HG03558 (cell line): ENCODE measurements at regions not wholly inside any gene's neighbourhood (a gene's known extent, or its start where the extent isn't known, plus 50 kb on each side); places are given as distances from the start of the nearest gene placed in this dataset.
"Not testable (repeated sequence)": the region's sequence is repeated elsewhere in the genome, so short reads cannot be mapped to it uniquely, and the experiment has no call there.

Source experiments
- ATAC-seq: cut with Tn5 transposase; IDR thresholded peaks from one replicate; pipeline ENCODE4 v1.9.1; 2021; ENCODE audit warnings: moderate number of reproducible peaks; ENCODE audit not compliant: unreplicated experiment; ENCODE audit errors: extremely low read depth

DNA sequence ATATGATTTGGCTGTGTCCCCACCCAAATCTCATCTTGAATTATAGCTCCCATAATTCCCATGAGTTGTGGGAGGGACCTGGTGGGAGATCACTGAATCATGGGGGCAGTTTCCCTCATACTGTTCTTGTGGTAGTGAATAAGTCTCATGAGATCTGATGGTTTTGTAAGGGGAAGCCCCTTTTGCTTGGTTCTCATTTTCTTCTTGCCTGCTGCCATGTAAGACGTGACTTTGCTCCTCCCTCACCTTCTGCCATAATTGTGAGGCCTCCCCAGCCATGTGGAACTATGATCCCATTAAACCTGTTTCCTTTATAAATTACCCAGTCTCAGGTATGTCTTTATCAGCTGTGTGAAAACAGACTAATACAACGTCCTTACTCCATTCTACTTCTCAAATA is 108.5 kb upstream of the SCAF8 start:
- ATAC-seq = not testable (repeated sequence)

DNA sequence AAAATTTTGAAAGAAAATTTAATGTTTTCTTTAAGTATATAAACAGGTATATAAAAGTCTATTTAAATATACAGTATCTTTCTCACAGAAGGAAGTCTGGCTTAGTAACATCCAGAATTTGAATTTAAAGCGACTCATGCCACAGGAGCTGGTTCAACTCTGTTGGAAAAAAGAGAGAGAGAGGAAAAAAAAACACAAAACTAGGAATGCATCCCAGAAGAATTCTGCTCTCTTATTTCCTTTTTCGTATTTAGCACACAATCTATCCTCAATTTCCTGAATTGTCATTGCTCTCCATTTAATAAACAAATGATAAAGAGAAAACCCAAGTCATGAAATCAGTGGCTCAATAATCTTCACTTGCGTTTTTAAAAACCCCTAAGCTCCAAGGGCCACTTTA is 107.5 kb upstream of the SCAF8 start:
- no peak for ATAC-seq

DNA sequence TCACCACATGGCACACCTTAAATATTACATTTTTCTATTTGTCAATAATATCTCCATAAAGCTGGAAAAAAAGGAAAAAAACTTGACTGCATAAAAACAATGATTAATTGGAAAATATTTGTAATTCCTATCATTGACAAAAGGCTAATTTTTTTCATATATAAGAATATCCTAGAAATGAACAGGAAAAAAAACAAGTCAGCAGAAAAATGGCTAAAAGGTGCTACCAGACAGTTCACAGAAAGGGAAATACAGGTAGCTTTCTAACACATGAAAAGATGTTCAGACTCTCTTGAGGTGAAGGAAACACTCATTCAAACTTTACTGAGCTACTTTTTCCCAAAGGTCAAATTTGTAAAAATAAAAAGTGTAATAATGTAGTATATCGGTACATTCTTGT is 104.1 kb upstream of the SCAF8 start:
- ATAC-seq = no peak

DNA sequence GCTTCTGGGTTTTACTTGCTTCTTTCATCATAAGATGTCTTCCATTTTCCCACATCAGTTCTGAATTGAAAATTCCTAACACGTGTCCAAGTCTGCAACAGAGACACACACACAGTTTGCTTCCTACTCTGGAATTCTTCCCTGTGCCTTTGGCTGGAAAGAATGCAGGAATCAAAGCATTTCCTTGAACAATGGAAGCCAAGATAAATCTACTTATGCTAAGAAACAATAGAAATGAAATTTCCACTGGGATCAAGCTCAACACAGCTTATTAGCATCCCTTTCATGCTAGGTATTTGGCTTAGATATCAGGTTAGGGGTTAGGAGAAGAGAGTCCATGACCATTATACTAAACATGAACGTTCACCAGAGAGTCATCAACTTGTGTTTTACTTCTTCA is 101.1 kb upstream of the SCAF8 start:
- ATAC-seq = no peak

DNA sequence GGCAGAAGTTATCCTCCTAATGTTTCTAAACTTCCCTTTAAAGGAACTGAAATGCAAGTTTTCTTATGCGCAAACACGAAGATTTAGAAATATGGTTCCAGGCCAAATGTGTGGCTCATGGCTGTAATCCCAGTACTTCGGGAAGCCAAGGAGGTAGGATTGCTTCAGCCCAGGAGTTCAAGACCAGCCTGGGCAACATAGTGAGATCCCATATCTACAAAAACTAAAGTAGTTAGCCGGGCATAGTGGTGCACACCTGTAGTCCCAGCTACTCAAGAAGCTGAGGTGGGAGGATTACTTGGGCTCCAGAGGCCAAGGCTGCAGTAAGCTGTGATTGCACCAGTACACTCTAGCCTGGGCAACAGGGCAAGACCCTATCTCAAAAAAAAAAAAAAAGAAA is 95.8 kb upstream of the SCAF8 start:
- no peak for ATAC-seq

DNA sequence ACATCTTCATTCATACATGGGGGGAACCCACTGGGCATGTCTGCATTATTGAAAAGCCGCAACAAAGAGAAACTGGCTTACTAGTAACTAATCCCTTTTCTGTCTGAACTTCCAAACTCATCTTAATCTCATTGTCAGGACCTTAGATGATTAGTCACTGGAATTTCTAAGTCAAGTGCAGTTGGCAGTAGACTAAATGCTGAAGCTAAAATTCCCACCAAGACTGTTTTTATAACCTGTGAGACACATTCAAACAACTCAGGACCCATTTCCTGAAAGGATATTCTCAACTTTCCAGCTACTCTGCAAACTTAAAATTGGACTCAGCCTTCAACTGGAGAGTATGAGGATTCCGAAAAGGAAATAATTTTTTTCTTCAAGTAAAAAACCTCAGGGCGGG is 94.8 kb upstream of the SCAF8 start:
- no peak for ATAC-seq

DNA sequence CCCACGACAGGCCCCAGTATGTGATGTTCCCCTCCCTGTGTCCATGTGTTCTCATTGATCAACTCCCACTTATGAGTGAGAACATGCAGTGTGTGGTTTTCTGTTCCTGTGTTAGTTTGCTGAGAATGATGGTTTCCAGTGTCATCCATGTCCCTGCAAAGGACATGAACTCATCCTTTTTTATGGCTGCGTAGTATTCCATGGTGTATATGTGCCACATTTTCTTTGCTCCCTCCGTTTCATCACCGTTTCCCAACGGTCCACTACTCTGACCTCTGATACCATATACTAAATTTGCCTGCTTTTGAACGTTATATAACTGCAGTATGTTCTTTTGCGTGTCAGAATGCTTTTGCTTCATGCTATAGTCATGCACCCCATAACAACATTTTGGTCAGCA is 94.0 kb upstream of the SCAF8 start:
- ATAC-seq = not testable (repeated sequence)

DNA sequence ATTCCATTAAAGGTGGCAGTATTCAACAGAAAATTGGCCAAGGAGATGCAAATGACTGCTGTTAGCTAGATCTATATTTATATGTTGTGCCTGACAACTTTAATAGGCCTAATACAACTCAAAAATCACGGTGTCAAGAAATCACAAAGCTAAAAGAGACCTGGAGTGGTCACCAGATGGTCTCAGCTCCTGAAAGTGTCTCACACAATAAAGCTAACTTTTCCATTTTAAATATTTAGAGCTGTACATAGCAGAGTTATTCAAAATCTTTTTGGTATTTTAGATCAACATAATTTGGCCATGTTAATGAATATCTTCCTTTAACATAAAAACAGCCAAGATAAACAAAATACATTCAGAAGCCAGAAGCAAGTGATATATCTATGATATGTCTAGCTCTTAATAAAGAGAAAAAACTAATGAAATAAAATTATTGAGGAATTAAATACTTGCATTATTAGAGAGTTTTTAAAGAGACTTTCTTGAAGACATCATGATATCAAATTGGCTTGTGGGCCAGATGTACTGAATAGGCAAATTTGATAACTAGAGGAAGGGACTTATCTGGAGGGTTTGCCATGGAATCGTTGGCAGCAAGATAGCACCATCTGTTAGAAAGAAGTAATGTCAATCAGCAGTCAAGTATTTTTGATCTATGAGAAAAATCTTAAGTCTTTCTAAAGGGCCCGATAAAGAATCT is 84.9 kb upstream of the SCAF8 start:
- ATAC-seq = no peak

DNA sequence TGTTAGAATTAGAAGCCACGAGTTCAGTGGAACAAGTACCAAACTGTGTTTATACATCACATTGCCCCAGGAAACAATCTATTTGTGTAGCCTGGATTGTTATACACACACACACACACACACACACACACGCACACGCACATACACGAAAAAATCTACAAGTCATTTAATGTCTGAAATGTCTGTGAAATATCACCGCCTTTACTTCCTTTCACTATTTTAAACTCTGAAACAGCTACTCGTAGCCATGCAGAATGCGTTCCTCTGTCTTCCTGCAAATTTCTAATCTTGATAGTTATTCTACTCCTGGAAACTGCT is 84.4 kb upstream of the SCAF8 start:
- ATAC-seq = no peak

DNA sequence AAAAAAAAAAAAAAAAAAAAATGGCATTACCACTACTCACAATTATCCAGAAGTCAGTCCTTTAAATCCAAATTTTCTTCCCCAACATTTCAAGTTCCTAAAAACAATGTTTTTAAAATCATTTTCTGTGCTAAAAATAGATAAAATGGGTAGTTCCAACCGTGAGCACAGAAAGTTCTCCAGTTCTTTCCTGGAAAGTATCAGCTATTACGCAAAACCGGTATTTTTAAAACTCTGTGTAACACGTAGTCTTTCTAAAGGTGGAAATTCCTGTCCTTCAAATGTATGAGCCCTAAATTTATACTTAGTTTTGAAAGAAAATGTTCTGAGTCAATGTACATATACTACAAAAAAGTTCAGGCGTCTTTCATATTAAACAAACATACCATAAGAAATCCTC is 83.5 kb upstream of the SCAF8 start:
- ATAC-seq = no peak

DNA sequence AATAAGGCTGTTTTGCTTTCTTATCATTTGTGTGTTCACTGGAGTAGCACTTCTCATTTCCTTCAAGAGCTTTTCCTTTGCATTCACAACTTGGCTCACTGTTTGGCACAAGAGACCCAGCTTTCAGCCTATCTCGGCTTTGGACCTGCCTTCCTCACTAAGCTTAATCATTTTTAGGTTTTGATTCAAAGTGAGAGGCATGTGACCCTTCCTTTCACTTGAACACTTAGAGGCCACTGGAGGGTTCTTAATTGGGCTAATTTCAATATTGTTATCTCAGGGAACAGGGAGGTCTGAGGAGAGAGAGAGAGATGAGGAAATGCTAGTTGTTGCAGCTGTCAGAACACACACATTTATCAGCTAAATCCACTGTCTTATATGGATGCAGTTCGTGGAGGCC is 82.9 kb upstream of the SCAF8 start:
- no peak for ATAC-seq

DNA sequence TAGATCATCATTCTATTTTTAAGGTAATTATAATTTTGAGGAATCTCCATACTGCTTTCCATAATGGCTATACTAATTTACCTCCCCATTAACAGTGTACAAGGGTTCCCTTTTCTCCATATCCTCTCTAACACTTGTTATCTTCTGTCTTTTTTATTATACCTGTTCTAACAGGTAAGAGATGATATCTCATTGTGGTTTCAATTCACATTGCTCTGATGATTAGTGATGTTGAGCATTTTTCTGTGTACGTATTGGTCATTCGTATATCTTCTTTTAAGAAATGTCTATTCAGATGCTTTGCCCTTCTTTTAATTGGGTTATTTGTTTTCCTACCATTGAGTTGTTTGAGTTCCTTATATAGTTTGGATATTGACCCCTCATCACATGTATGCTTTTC is 81.6 kb upstream of the SCAF8 start:
- no peak for ATAC-seq

DNA sequence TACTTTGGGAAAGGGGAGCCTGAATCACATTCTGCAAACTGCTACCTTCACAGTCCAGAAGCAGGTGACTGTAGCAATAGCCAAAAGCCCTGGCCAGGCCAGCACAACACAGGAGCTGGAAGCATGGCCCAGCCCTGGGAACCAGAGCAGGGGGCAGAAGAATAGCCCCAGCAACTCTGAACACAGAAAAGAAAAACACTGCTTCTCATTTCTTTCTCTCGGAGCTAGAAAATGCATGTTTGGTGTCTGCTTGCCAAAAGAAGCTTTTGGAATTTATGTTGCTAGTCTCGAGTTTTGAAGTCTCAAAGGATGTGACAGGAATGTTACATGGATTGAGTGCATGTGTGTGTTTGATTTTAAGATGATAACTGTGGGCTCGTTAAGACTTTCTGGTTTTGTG is 79.8 kb upstream of the SCAF8 start:
- ATAC-seq = no peak

DNA sequence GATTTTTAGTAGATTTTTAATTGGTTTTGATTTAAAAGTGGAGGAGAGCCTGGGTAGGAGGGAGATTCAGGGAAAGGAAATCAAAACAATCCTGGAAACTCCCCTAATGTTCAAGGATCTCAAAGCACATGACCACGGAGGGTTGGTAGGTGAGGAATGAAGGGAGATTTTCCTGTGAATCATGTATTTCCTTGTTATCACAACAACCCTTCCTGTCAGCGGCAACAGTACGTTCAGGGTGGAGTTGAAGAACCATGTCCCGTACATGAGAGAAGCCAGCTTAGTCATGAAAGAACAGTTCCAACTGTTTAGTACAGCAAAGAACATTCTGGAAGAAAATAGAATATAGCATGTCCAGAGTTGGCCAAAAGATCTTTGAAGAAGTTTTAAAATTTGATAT is 79.4 kb upstream of the SCAF8 start:
- ATAC-seq = no peak

DNA sequence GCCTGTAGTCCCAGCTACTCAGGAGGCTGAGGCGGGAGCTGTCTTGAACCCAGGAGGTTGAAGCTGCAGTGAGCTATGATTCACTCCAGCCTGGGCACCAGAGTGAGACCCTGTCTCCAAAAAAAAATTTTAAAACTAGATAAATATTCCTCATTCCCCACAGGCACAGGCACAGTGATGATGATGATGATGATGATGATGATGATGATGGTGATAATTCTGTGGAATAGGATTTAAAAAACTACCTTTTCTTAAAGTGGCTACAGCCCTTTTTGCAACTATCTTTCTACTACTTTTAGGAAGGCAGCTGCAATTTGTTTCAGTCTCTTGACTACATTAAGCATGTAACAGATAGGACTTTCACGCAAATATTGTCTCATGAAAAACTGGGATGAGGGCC is 76.6 kb upstream of the SCAF8 start:
- ATAC-seq = no peak

DNA sequence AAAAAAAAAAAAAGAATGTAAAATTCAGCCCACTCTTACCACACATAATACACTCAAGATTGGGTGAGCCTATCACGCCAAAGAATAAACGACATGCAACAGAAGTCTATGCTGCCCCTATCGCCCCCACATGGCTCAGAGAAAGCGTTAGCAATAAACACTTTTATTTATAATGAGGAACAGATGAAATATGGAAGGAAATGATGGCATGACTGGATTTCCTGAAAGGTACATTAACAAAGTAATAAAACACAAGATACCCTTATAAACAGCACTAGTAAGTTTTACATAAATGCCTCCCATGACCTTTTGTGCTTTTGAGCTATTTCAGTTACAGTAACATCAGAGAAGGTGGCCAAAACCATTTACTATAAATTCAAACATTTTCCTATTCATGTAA is 71.4 kb upstream of the SCAF8 start:
- no peak for ATAC-seq

DNA sequence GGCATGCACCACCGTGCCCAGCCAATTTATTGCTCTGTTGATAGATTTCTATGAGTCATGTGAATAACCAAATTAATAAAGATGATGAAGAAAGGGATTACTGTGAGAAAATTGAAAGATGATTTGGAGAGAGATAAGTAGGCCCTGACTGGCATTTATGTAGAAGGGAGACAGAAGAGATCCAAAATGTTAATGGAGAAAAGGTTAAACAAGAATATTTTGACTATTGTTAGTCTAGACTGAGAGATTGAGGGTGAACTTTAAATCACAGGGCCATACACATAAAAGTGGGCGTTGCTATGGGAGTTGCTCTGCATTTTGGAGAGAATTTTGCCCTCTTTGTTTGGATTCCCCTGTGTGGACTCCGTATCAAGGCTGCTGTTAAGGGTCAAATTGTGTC is 68.9 kb upstream of the SCAF8 start:
- no peak for ATAC-seq

DNA sequence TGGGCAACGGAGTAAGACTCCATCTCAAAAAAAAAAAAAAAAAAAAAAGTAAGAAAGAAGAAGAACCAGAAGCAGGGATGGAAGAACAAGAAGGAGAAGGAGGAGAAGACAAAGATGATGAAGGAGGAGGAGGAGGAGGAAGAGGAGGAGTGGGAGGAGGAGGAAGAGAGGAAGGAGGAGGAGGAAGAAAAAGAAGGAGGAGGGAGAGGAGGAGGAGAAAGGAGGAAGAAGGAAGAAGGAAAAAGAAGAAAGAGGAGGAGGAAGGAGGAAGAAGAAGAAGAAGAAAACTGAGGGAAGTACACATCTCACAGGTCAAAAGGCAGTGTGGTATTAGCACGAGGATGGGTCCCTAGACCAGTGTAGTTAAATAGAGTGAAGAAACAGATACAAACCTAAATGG is 65.1 kb upstream of the SCAF8 start:
- no peak for ATAC-seq

DNA sequence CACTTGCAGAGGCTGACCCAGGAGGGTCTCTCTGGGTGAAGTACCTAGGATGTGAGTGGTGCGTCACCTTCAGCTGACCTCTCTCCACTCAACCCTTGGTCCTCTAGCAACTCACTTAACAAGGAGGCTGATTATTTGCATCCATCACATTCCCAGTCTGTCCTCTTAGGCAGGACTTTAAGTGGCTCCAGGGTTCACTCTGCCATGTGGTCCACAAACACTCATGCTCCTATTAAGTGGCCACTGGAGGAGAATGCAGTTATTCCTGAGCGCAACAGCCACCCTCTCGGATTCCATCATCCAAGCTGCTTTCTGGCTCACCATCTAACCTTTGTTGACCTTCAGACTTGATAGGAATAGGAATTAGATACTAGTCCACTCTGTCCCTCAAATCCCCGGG is 61.1 kb upstream of the SCAF8 start:
- no peak for ATAC-seq

DNA sequence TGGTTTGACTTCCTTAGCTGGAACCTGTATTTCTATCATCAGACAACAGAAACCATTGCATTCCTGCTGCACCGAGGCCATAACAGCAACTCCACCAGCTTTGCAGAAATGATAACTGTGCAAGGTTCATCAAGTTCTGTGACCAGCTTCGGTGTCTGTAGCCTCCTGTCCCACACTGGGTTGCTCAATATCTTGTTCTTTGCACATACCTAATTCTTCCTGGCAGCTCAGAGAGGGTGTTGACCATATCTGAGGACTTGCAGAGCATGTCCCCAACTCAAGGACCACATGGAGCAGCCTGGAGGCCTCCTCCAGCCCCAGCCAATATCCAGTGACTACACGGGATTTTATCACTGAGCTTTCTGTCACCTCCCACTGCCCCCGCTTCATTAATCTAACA is 59.3 kb upstream of the SCAF8 start:
- no peak for ATAC-seq

DNA sequence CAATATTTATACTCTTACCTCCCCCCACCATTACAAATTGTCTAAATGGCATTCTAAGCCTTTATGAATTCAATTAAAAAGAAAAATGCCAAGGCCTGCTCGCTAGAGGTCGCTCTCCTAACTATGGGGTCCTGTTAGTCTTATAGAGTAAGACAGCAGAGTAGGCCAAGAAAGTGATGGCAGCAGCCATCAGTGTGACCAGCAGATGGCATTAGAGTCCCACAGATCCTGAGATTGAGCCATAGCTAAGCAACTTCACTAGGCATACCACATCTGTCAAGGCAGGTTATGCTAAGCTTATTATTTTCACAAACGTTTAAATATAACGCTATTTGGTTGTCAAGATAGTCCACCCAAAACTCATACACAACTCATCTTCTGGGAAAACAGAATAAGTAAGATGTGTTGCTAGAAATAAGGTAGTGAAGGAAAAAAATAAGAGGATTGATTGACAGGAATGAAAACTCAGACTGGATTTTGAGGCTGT is 57.6 kb upstream of the SCAF8 start:
- peak; percentile 100 for ATAC-seq

DNA sequence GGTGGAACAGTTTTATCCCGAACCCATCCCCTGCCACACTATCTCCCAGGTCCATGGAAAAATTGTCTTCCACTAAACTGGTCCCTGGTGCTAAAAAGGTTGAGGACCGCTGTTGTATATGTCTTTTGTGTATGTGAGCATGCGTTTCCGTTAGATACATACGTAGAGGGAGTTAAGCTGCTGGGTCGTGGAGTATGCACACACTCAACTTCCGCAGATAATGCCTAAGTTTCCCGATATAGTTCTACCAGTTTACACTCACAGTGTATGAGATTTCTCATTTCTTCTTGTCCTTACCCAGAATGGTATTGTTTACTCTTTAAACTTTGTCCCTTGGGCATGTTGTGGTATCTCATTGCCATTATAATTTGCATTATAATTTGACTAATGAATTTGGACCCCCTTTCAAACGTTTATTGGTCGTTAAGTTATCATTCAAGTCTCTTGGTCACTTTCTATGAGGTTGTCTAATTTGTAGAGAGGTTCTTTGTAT is 50.5 kb upstream of the SCAF8 start:
- no peak for ATAC-seq
